Dedifferentiated amniotic fluid mesenchymal stem cell (primary cell): ENCODE measurements at regions not wholly inside any gene's neighbourhood (a gene's known extent, or its start where the extent isn't known, plus 50 kb on each side); places are given as distances from the start of the nearest gene placed in this dataset.
A peak's percentile ranks its signal among the peaks of the same experiment; 100 is the strongest.

Source experiments
- DNase-seq: peaks from one replicate; pipeline ENCODE4 v3.0.0-alpha.2; 2016; ENCODE audit errors: extremely low spot score

GRCh38 chr20:51159303-51159702 lies 136.4 kb upstream of the KCNG1 start:
- DNase-seq, result no peak

DNA sequence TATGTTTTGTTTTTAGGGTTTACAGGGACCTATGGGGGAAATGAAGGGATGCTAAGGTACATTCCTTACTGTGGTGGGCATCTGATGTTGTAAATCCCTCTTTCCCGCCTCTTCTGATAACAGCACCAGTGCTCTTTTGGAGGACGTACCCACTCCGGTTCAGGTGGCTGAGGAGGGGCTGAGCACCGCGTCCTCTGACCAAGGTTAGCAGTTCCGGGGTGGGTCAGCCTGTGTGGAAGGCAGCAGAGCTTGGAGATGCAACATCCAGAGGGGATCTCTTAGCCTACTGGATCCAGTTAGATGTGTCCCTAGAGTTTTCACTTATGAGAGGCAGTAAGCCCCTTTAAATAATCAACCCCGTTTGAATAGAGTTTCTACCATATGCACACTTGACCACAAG lies 135.3 kb upstream of the KCNG1 start:
- no peak for DNase-seq

GRCh38 chr20:51156041-51156982 lies 133.4 kb upstream of the KCNG1 start:
- DNase-seq, result no peak

- no peak for DNase-seq
Measured at GRCh38 chr20:51154708-51155690, 132.1 kb upstream of the KCNG1 start.

DNA sequence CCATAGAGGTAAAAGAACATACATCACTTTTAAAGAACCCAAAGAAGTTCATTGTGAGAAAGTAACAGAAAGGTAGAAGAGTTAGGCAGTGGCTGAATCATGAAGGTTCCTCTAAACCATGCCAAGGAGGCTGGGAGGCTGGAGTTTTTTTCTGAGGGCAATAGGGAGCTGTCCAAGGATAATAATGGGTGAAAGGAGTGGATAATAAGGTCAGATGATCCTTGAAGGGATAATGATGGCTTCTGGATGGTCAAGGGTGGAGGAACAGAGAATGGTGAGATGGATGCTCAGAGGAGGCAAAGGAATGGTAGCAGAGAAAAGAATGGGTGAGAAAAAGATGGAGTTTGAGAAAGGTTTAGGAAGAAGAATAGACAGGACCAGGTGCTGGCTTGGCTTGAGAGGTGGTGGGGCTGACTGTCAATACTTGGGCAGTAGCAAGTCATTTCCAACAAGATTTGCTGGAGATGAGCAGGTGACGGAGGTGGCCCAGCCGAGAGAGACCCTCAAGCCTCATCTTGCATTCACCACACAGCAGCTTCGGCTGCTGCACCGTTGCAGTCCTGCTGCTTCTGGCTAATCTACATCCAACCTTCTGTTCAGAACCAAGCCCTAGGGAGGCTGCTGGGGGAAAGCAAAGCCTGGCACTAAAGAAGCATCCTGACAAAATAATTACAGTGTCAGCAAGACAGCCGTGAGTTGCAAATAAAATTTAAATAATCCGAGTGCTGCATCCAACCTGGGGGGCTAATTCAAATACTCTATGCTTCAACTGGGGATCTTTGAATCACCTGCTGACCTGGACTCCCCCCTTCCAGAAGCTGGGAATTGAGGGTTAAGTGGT lies 131.2 kb upstream of the KCNG1 start:
- no peak for DNase-seq

- no peak for DNase-seq
Measured at GRCh38 chr20:51148941-51149340, 126.0 kb upstream of the KCNG1 start.

GRCh38 chr20:51144476-51144875 lies 121.6 kb upstream of the KCNG1 start:
- DNase-seq, result no peak

- no peak for DNase-seq
Measured at GRCh38 chr20:51143652-51144051, 120.7 kb upstream of the KCNG1 start.

DNA sequence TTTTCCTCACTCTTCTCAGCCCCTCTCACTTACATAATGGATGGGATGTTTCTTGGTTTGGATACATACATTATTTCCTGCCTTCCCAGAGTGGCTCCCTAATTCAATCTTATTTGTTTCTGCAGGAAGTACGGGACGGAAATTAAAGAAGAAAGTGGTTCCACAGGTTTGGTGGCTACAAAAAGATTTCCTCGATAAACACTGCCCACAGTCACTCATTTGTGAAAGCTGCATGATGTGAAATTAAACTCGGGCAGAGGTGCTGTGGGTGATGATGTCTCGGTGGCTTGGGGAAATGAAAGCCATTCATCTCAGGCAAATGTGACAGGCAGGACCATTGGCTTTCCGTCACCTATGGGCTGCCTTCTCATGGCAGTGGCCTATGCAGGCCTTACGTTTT lies 119.5 kb upstream of the KCNG1 start:
- DNase-seq, result no peak

GRCh38 chr20:51140671-51141070 lies 117.8 kb upstream of the KCNG1 start:
- DNase-seq, result no peak

DNA sequence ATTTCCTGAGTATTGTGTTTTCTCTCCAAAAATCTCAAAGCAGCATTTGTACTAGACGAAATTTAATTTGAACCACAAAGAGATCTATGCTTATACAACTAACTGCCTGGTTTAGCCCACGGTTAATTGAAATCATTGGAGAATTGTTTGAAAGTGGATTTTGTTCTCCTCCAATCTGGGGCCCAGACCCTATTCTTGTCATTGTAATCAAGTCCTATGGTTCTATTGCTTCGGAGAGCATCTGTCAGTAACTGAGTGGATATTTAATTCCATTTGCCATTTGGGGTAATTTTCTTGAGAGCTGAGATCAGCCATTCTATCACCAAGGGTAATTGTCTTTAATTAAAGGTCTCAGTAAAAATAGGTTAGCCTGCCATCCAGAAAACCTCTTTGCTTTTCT lies 117.0 kb upstream of the KCNG1 start:
- DNase-seq, result no peak

- DNase-seq, result no peak
Measured at GRCh38 chr20:51138576-51138975, 115.7 kb upstream of the KCNG1 start.

GRCh38 chr20:51137461-51137860 lies 114.6 kb upstream of the KCNG1 start:
- DNase-seq, result no peak

DNA sequence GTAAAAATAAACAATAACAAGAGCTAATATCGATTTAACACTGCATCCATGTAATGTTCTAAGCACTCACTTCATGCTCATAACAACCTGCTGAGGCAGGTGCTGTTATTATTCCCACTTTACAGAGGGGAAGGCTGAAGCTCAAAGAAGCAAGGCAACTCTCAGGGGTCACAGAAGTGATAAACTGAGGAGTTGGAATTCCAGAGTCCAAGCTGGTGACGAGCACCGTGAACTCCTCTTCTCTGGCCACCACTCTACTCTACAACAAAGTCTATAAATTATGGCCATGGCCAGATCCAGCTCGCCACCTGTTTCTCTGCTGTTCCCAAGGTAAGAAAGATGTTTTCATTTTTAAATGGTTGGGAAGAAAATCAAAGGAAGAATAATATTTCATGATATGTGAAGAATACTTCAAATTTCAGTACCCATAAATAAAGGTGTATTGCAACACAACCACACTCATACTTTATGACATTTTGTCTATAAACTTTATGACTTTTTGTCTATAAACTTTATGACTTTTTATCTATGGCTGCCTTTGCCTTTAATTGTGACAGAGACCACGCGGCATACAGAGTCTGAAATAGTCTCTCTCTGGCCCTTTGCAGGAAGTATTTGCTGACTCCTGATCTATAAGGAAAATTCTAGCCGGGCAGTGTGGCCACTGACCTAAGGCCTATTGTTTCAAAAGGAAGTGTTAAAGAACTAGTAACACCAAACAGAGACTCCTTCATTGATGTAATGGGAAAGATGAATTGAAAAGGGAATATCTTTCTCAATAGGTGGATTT lies 113.2 kb upstream of the KCNG1 start:
- DNase-seq, result no peak

GRCh38 chr20:51134405-51134804 lies 111.5 kb upstream of the KCNG1 start:
- DNase-seq, result no peak

- DNase-seq, result no peak
Measured at GRCh38 chr20:51132279-51132678, 109.4 kb upstream of the KCNG1 start.

DNA sequence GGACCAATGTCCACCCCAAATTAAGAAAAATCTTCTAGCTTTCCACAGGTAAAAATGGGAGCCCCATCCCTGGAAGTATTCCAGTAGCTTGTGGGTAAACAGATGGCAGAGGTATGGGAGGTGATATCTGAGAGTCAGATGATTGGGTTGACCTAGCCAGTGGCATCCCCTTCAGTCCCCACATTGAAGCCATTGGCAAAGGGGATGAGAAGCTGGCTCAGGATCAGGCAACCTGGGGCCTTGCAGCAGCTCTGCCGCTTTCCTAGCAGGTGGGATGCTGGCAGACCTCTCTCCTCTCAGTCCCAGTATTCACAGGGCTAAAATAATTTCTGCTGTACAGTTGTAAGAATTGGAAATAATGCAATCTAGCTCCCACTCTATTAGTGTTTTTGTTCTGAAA lies 108.9 kb upstream of the KCNG1 start:
- DNase-seq, result no peak

- DNase-seq, result no peak
Measured at GRCh38 chr20:51129147-51129776, 106.4 kb upstream of the KCNG1 start.

DNA sequence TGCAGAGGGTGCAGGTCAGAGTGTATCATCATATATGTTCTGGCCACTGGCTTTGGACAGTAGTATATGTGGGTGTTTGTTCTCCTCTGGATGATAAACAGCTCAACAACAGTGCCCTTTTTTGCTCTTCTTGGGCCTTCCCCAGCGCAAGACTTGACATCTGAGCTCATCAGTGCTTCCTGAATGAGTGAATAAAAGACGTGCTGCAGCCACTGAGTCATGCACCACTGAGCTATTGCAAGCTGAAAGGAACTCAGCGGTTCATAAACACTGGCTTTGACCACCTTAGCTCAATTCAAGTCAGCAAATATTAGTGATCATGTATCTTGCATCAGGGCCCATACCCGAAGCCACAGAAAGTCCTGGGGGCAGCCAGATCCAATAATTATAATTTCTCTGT lies 105.3 kb upstream of the KCNG1 start:
- DNase-seq, result peak; percentile 48

- no peak for DNase-seq
Measured at GRCh38 chr20:51127713-51128112, 104.8 kb upstream of the KCNG1 start.
